A673 (cell line): ENCODE measurements at regions not wholly inside any gene's neighbourhood (a gene's known extent, or its start where the extent isn't known, plus 50 kb on each side); places are given as distances from the start of the nearest gene placed in this dataset.
A peak's percentile ranks its signal among the peaks of the same experiment; 100 is the strongest.

Experiments used
- BruUV-seq: library from RNA; stranded (reverse); fragments of 400-500 nt; replicated peaks from 2 replicates; lab custom pipeline; 2021; lab: Mats Ljungman, UMichigan
- CTCF ChIA-PET: fragments of 300-600 bp; sonication (Branson Sonifier 250); formaldehyde crosslinking; loops from one replicate; lab custom pipeline; 2022; ENCODE audit warnings: antibody characterized with exemption; lab: Charles Lee
- POLR2A ChIA-PET: fragments of 300-600 bp; sonication (Branson Sonifier 250); formaldehyde crosslinking; loops from one replicate; lab custom pipeline; 2022; ENCODE audit warnings: antibody characterized with exemption; ENCODE audit not compliant: low non-redundant PET; lab: Charles Lee
- DNase-seq: peaks from one replicate; pipeline ENCODE4 v3.0.0-alpha.2; 2015; ENCODE audit warnings: low spot score
- H3K27ac ChIP-seq: fragments of 200-600 bp; sonication (generic); 2 replicates; pipeline ENCODE4 v1.5.1; 2016; ENCODE audit warnings: mixed run types, low read depth, mild to moderate bottlenecking, mixed read lengths, antibody characterized with exemption, low read length; ENCODE audit not compliant: poor library complexity, severe bottlenecking
- H3K27me3 ChIP-seq: fragments of 200-600 bp; sonication (generic); replicated peaks from 2 replicates; pipeline ENCODE4 v1.6.1; 2017; ENCODE audit warnings: mixed run types, low read depth, mild to moderate bottlenecking, mixed read lengths, antibody characterized with exemption, low read length; ENCODE audit not compliant: insufficient read depth, poor library complexity
- H3K36me3 ChIP-seq: fragments of 200-600 bp; sonication (generic); 2 replicates; pipeline ENCODE4 v1.6.1; 2016; ENCODE audit warnings: mixed run types, mild to moderate bottlenecking, mixed read lengths, antibody characterized with exemption, low read length; ENCODE audit not compliant: insufficient read depth, poor library complexity, severe bottlenecking
- H3K4me1 ChIP-seq: fragments of 200-600 bp; sonication (generic); 2 replicates; pipeline ENCODE4 v1.6.1; 2017; ENCODE audit warnings: mixed run types, mild to moderate bottlenecking, mixed read lengths, antibody characterized with exemption, low read length; ENCODE audit not compliant: insufficient read depth, poor library complexity, severe bottlenecking
- H3K4me3 ChIP-seq: fragments of 200-600 bp; sonication (generic); 2 replicates; pipeline ENCODE4 v1.5.1; 2016; ENCODE audit warnings: low read depth, mixed run types, mild to moderate bottlenecking, mixed read lengths, low read length; ENCODE audit not compliant: poor library complexity, severe bottlenecking
- H3K9me3 ChIP-seq: fragments of 200-600 bp; sonication (generic); 2 replicates; pipeline ENCODE4 v1.6.1; 2016; ENCODE audit warnings: mixed run types, low read depth, mild to moderate bottlenecking, mixed read lengths, antibody characterized with exemption, low read length; ENCODE audit not compliant: poor library complexity, severe bottlenecking
- EZH2 ChIP-seq: fragments of 200-600 bp; sonication (generic); IDR thresholded peaks from 2 replicates; pipeline ENCODE4 v1.6.1; 2017; ENCODE audit warnings: borderline replicate concordance, low read depth, mild to moderate bottlenecking, mixed read lengths, antibody characterized with exemption, low read length; ENCODE audit not compliant: poor library complexity, severe bottlenecking
- intact Hi-C: fragments of 100-400 bp; cut with micrococcal nuclease; formaldehyde crosslinking; loops from one replicate; pipeline ENCODE4 v1.10.0; 2022; ENCODE audit not compliant: unreplicated experiment
- TF ChIP-seq, protein P1 (sequence below): fragments of 300-800, 200-600 bp; sonication (generic); conservative IDR thresholded peaks from 2 replicates; pipeline ENCODE4 v1.5.1; 2017; ENCODE audit warnings: low read depth, mild to moderate bottlenecking, antibody characterized with exemption, low read length, moderate library complexity, mixed read lengths

DNA sequence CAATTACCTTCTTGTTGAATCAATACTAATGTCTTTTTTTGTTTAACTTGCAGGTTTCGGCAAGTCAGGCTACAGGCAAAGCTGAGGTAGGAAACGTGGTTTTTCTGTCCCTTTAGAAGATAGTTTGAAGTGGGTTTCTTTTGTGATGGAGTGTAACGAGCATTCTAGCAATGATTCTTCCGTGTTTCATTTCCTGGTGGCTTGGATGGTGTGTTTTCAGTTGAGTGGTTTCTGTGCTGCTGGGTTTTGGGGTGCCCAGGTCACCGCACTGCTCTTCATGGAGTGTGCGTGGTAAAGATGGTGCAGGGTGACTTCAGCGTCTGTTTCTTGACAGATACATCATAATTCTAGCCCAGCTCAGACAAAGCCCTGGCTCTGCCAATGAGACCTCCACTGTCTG lies 769.7 kb upstream of the EEF2KMT start:
- no peak for DNase-seq
- no TSS peak for BruUV-seq
- POLR2A ChIA-PET: no interaction called here
- Histone ChIP-seq H3K4me1 (no peaks in the 10 kb centered on the region), H3K4me3 (no peak overlapping the region), H3K27ac (no peak overlapping the region), H3K36me3 (no peaks in the 10 kb centered on the region), H3K27me3 (no peaks in the 10 kb centered on the region), H3K9me3 (no peaks in the 10 kb centered on the region)
- CTCF ChIA-PET: no interaction called here
- intact Hi-C loops: no loop called here
- TF ChIP-seq, protein P1, sequence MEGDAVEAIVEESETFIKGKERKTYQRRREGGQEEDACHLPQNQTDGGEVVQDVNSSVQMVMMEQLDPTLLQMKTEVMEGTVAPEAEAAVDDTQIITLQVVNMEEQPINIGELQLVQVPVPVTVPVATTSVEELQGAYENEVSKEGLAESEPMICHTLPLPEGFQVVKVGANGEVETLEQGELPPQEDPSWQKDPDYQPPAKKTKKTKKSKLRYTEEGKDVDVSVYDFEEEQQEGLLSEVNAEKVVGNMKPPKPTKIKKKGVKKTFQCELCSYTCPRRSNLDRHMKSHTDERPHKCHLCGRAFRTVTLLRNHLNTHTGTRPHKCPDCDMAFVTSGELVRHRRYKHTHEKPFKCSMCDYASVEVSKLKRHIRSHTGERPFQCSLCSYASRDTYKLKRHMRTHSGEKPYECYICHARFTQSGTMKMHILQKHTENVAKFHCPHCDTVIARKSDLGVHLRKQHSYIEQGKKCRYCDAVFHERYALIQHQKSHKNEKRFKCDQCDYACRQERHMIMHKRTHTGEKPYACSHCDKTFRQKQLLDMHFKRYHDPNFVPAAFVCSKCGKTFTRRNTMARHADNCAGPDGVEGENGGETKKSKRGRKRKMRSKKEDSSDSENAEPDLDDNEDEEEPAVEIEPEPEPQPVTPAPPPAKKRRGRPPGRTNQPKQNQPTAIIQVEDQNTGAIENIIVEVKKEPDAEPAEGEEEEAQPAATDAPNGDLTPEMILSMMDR: no peak
- TF ChIP-seq EZH2: no peak

DNA sequence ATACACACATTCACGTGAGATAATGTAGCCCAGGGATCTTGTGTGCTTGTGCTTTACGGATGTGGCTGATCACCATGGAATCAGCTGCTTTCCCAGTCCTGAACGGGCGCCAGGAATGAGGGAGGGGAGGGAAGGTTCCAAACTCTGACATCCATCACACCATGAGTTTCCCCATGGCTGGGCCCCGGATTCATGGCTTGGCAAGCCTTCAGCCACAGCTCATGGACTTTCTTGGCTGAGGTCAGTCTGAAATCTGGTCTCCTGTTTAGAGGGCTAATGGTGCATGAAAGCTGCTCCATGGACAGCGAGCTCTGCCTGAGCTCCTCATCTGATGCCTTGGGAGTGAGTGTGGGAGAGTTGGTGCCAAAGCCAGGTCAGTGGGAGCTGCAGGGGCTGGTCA lies 767.6 kb upstream of the EEF2KMT start:
- intact Hi-C loops: no loop called here
- no TSS peak for BruUV-seq
- TF ChIP-seq, protein P1: no peak
- no peak for DNase-seq
- Histone ChIP-seq H3K4me1 (no peaks in the 10 kb centered on the region), H3K9me3 (no peaks in the 10 kb centered on the region), H3K4me3 (no peak overlapping the region), H3K27ac (no peak overlapping the region), H3K27me3 (no peaks in the 10 kb centered on the region), H3K36me3 (no peaks in the 10 kb centered on the region)
- CTCF ChIA-PET: no interaction called here
- POLR2A ChIA-PET: no interaction called here

DNA sequence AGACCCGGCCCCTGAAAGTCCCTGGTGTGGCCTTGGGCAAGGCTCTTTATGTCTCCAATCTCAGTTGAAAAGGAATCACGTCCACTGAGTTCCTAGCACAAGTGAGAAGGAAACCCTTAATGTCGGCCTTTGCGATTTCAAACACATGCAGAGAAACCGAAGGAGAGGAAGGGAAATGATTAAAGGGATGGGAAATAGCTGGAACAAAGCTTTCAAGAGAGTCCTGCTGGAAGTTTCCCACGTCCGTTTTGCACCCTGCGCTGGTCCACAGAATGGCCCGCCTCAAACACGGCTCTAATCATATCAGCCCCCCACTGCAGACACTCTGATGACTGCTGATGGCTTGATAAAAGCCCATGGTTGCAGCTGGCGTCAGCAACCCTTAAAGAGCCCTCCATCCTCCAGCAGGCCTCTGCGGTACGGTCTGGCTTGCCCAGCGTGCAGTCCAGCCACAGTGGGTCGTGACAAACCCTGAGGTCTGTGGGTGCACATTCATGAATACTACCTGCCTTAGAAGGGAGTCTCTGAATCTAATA lies 765.5 kb upstream of the EEF2KMT start:
- CTCF ChIA-PET: no interaction called here
- Histone ChIP-seq H3K36me3 (no peaks in the 10 kb centered on the region), H3K4me1 (no peaks in the 10 kb centered on the region), H3K27me3 (no peaks in the 10 kb centered on the region), H3K27ac (no peak overlapping the region), H3K9me3 (peaks cover 3% of the 10 kb centered on the region), H3K4me3 (no peak overlapping the region)
- no peak for TF ChIP-seq EZH2
- no peak for DNase-seq
- no TSS peak for BruUV-seq
- POLR2A ChIA-PET: no interaction called here
- intact Hi-C loops: no loop called here

DNA sequence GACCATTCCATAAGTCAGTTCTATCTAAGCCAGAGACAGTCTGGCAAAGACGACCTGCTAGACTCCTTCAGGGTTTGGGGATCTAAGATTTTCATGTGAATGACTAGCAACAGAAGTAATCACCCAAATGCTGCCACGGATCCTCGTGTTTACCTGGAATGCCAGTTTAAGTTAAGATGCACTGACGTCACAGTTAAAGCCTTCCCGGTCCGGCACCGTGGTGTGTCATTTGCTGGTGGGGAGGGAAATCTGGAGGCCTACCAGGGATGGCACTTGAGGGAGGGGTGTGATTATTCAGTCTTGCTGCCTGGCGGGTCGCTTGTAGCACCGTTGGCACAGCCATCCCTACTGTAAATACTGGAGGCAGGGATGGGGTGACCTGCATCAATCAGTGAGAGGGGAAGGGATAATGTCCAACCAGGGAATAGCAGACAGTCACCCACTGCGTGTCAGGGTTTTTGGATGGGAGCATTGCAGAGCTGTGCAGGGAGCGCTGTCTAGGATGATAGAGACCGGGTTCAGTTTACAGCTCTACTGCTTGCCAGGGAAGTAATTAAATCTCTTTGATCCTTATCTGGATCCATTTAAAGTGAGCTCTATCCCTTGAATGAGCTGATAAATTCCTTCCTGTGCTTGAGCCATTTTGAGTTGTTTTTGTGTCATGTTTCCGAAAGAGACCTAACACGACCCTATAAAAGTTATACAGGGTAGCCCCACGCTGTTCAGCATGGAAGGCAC lies 764.7 kb upstream of the EEF2KMT start:
- H3K36me3 ChIP-seq: no peaks in the 10 kb centered on the region
- H3K27ac ChIP-seq: no peak overlapping the region
- no peaks in the 10 kb centered on the region for H3K27me3 ChIP-seq
- H3K9me3 ChIP-seq: peaks cover 3% of the 10 kb centered on the region
- intact Hi-C loops: no loop called here
- CTCF ChIA-PET: no interaction called here
- H3K4me3 ChIP-seq: no peak overlapping the region
- H3K4me1 ChIP-seq: no peaks in the 10 kb centered on the region
- POLR2A ChIA-PET: interaction anchor here (0.5 kb wide), 1 partner anchor 13 kb away, joined by 10 read pairs; no protein-coding TSS in a partner anchor
- TF ChIP-seq EZH2: no peak
- TF ChIP-seq, protein P1: no peak
- DNase-seq: peak; percentile 19
- BruUV-seq: no TSS peak
